NCI-H1092 (cell line): ENCODE measurements at regions not wholly inside any gene's neighbourhood (a gene's known extent, or its start where the extent isn't known, plus 50 kb on each side); places are given as distances from the start of the nearest gene placed in this dataset.
"Not testable (repeated sequence)": the region's sequence is repeated elsewhere in the genome, so short reads cannot be mapped to it uniquely, and the experiment has no call there.

ENCODE experiments used
- DNase-seq: peaks from one replicate; lab custom pipeline; 2025; lab: John Stamatoyannopoulos, UW

DNA sequence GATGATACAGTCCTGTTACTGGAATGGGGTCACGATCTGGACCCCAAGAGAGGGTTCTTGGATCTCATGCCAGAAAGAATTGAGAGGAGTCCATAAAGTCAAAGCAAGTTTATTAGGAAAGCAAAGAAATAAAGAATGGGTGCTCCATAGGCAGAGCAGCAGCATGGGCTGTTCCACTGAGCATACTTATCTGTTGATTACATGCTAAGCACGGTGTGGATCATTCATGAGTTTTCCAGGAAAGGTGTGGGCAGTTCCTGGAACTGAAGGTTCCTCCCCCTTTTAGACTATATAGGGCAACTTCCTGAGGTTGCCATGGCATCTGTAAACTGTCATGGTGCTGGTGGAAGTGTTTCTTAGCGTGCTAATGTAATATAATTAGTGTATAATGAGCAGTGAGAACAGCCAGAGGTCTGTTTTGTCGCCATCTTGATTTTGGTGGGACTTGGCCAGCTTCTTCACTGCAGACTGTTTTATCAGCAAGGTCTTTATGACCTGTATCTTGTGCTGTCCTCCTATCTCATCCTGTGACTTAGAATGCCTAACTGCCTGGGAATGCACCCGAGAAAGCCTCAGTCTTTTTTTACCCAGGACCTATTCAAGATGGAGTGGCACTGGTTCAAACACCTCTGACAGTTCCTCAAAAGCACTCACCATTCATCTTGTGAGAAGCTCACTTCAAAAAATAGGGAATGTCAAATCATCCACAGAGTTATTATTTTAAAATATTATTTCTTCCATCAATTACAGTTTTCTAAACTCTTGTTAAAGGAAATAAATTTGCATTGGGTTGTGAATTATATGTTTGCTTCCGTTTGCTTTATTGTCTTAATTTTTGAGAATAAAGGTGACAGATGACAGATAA lies 1358.8 kb upstream of the TMEM132C start:
- no peak for DNase-seq

DNA sequence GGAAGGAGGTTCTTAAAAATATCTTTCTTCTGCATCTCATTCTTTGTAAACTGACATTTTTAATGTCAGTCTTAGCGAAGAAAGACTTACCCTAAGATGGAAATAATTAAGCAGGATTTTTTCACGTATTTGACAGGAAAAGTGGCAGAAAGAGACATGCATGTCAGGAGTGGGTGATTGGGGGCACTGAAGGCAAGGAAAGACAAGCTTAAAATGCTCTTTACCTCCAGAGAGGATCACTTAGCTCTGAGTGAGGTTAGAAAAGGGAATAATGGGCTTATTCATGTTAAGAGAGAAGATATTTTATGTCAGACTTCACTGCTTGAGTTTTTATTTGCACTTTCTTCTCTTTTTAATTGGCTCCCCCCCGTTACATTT lies 1358.2 kb upstream of the TMEM132C start:
- no peak for DNase-seq

DNA sequence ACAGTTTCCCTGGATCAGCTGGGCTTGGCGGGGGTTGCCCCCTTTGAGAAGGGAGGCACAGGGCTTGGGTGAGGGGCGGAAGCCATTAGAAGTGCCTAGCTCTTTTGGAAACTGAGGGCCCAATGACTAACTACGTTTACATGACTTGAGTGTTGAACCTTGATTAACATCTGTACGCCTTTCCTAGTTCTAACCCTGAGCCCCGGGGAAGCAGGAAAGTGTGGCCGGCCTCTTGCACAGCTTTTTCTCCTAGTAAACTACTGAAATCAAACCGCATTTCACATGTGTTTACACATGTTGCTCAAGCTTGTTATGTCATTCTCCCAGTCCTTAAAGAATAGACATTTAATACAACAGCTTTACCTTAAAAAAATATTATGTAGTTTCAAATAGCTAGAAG lies 1356.4 kb upstream of the TMEM132C start:
- no peak for DNase-seq

DNA sequence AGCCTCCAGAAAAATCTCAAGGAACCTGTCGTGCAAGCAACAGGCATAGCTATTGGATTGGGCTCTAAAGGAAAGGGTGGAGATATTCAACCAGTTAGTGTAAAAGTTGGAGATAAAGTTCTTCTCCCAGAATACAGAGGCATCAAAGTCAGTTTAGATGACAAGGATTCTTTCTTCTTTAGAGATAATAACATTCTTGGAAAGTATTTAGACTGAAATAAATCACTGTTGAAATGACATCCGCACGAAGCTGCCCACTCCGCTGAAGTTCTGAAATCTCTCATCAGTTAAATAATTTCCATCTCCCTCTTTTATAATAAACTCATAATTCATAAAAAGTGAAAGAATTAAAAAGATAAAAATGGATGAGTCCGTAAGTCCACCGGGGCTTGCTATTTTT lies 1354.9 kb upstream of the TMEM132C start:
- DNase-seq, result no peak

DNA sequence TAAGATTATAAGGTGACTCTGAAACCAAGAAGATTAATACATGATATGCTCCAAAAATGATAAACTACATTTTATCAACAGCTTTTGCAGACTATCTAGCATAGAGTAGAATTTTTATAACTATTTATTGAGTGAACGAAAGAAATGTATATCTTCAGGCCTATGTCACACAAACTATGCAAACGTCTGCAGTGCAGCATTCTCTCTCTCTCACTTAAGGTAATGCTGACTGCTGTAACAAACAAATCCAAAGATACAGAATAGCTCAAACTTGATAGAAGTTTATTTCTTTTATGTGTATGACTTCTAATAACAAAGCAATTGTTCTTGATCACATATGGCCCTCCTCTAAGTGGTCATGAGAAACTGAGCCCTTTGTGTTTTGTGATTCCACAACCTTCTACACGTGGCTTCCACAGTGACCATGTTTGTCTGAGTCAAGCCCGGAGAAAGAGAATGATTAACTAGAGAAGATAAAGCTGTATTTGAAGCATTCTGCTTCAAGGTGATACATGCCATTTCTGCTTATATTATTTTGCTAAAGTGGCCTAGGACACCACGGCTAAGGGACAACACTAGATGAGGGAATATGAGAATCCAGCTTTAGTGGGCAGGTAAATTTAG lies 1352.7 kb upstream of the TMEM132C start:
- DNase-seq, result no peak

DNA sequence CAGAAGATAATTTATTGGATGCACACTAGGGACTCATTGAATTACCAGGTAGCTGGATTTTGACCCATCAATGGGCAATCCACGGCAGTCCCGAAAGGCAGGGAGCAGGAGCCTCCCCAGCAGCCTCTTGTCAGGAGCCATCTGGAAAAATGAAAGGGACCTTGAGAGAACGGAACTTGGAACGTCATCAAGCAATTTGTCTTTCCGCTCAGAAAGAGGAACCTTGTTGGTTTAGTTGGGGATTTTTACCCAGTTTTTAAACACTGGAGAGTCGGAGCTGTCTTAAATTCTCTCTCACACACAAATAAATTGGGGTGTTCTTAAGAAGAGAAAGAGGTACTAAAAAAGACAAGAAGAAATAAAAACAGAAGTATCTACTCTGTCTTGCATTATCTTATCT lies 1351.7 kb upstream of the TMEM132C start:
- no peak for DNase-seq

DNA sequence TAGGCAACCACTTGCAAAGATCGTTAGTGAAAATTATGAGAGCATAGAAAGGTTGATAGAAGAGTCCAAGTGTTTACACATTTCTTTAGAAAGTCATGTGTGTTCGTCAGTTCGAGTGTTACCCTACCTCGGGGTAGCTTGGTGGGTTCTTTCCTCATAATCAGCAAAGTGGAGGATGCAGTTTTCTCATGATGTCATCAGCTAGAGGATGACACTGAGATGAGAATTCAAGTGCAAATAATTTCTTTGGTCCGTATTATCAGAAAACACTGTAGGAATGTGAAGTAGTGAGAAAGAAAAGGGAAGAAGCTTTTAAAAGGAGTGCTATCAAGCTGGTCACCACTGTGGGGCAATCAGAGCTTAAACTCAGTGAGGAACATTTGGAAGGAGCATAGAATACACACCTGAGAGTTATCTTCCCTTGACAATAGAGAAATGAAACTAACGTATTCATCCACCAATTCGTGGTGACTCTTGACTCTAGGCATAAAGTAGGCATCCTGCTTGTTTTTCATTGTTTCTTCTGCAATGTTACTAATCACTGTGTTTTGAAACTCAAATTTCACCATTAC lies 1340.9 kb upstream of the TMEM132C start:
- no peak for DNase-seq

DNA sequence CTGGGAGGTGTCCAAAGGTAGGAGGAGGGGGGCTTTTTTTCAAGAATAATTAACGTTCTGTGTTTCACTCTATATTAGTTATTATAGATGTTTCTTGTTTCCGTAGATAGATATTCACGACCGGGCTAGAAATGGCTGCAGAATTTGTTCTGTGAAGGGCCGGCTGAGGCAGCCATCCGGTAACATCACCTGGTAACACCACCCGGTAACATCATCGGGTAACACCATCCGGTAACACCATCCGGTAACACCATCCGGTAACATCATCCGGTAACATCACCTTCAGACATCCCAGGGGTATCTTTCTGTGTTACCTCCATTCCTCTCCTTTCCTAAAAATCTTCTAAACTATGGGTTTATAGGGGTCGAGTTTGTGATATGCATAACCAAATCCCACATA lies 1336.7 kb upstream of the TMEM132C start:
- no peak for DNase-seq

DNA sequence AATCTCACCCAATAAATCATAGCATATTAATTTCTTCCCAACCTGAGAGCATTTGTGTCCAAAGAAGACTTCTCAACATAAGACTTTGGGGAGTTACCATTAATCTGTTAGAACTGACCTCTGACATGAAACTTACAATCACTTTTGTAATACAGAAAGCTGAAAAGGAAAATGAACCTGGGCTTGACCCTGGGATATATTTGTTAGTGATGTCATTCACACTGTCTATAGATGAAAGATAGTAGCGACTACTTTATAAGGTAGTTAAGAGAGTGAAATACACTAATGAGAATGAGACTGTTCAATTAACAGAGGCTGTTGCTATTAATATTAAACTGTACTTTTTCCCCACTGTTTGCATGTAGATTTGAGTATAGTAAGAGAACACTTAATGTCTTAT lies 1334.8 kb upstream of the TMEM132C start:
- DNase-seq, result no peak

DNA sequence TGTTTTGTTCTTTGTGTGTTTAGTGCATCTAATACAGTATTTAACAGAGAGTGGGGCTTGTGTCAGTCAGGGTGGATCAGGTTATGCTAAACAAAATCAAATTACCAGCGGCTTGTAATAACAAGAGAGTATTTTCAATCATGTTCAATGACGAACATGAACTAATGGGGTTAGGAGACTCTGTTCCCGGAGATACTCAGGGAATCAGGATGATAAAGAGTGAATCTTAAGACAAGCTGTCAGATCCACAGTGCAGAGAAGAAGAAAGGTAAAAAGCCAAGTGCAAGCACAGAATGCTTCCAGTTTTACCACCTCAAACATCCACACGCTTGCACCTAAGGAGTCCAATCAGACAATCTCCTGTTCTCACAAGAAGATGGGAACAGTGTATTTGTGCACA lies 1331.5 kb upstream of the TMEM132C start:
- DNase-seq, result no peak

DNA sequence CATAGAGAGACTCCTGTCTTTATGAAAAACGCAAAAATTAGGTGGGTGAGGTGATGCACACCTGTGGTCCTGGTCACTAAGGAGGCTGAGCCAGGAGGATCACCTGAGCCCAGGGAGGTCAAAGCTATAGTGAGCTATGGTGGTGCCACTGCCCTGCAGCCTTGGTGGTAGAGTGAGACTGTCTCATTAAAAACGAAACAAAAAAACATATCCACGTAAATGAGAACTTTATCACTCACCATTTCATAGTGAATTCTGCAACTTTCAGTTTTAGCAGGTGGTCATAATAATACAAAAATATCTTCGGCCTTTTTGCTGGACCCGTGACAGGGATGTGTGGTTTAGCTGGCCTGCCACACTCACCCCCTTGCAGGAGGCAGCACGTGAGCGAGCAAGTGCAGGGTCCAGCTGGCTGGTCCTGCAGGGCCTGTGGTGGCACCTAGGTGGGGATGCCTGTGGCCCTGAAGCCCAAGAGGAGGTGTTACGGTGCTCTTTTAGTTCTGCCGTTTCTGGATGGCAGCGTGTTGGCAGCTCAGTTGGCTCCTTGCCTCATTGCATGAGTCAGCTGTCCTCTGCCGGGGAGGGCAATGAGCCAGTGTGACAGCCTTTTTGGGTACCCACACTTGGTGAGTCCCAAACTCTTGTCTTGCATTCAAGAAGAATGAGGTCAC lies 1330.7 kb upstream of the TMEM132C start:
- DNase-seq, result no peak

DNA sequence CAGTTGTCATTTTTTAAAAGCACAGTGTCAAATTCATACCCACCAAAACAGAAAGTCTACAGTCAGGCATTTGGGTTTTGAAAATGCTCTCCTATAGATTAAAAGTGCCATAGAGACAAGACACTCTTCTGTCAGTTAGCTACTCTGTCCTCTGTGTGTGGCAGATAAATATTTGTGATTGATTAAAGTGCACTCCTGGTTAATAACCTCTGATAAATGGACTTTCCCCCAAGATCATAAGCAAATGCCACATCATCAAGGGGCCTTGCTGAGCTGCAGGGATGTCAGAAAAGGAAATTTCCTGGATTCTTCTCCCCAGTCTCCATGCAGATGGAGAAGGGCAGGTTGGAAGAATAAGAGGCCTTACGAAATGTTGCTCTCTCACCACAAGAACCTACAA lies 1329.5 kb upstream of the TMEM132C start:
- no peak for DNase-seq

DNA sequence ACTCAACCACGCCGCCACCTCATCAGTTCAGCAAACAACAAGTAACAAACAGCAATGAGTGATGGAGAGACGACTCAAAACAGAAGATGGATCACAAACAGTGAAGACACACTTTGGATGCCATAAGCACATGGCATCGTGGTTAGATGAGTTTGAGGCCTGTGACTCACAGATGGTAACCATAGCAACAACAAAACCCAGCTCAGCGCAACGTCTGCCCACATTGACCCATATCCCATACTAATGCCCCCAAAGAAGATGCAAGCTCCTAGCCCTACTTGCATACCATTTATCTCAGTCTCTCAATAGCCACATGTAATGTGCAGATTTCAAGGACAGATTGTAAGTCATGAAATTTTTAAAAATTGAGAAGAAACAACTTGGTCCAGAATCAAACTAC lies 1322.3 kb upstream of the TMEM132C start:
- no peak for DNase-seq

DNA sequence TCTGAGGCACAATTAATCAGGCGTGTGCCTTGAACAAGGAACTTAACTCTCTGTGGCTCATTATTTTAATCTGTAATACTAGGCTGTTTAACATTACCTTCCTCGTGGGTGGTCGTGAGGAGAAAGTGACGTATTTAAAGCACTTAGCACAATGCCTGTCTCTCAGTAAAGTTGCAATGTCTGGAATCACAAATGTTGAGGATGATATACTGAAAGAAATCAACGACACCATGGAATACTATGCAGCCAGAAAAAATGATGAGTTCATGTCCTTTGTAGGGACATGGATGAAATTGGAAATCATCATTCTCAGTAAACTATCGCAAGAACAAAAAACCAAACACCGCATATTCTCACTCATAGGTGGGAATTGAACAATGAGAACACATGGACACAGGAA lies 1320.0 kb upstream of the TMEM132C start:
- DNase-seq, result not testable (repeated sequence)

DNA sequence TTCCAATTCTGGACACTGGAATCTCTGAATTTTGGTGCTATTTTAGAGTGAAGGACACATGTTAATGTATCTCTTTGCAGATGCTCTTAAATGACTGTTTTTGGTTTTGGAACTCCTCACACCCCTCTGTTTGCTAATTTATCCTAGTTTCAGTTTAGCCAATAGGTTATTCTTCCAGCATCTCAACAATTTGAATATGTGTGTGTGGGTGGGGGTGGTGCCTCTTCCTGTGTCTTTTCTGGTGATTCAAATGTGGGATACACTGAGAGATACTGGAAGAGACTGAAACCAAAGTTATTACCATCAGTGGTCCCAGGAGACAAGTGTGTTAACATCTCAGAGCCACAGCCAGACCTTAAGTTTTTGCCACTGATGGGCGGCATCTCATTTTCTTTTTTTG lies 1317.4 kb upstream of the TMEM132C start:
- no peak for DNase-seq

DNA sequence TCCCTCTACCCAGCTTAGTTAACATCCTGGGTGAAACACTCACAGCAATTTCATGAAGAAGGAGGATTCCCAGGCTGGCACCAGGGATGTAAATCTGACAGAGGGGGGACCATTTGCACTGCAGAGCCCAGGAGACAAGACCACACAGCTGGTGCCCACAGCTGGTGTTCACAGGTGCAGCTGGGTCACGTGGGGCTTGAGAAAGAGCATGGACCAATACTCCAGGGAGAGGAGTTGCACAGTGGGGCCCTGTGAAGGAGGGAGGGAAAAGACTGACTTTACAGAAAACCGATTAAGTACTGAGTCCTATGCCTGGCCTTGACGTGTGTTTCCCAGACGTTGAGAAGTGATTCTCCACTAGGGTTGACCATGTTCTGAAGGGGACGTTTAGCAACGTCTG lies 1316.7 kb upstream of the TMEM132C start:
- DNase-seq, result no peak

DNA sequence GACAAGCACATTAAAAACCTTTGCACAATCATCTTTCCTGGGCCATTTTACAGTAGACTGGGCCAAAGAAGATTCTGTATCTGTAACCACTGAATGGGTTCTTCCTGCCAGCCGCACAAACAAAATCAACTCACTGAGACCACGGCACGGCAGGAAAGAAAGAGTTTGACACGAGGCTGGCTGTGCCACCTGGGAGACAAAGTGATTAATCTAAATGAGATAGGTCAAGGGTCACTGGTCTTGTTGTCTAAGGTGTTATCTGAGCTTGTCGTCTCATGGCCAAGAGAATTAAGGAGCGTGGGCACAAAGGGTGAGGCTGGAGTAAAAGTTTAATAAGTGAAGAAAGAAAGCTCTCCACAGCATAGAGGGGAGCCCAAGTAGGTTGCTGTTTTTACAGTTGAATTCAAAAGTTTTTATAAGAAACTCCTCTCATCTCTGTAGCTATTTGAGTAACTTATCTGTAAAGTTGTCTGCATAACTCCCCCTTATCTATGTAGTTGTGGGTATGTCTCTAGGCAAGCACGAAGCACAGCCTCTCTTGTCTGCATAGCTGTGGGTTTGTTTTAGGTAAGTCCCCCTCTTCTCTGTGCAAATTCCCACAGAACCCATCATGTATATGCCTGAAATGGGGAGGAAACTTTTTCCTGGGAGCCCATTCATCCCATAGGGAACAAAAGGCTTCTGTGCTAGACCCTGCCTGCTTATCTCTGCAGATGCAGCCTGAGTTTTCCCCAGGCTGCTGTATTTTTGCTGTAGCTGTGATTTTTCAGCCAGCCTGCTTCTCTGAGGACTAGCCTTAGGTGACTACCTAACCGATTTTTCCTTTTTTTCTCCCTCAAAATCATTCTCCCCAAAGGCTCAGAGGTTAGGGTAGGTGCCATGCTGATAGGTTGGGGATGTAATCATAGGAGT lies 1314.6 kb upstream of the TMEM132C start:
- DNase-seq, result no peak

DNA sequence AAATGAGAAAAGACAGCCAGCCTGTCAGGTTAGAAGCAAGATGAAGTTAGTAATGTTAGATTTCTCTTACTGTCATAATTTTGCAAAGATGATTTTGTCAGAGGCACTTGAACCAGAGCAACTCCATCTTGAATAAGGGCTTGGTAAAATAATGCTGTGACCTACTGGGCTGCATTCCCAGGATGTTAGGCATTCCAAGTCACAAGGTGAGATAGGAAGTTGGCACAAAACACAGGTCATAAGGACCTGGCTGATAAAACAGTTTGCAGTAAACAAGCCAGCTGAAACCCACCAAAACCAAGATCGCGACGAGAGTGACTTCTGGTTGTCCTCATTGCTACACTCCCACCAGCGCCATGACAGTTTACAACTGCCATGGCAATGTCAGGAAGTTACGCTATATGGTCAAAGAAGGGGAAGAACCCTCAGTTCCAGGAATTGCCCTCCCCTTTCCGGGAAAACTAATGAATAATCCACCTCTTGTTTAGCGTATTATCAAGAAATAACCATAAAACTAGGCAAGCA lies 1313.5 kb upstream of the TMEM132C start:
- DNase-seq, result no peak

DNA sequence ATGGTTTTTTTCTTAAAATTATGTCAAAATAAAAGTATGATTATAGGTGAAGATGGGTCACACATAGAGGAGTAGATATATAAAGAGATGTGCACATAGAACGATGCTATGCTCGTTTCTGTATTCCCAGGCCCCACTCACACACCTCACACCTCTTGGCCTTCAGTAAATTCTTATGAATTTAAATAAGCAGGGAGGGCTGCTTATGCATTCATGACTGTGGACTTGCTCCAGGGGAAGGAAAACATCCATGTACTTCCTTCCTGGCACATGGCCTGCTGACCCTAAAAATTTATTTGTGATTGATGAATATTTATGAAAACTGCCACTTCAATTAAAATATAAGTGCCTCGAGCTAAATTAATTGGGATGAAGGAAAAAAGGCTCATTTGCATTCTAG lies 1306.7 kb upstream of the TMEM132C start:
- no peak for DNase-seq

DNA sequence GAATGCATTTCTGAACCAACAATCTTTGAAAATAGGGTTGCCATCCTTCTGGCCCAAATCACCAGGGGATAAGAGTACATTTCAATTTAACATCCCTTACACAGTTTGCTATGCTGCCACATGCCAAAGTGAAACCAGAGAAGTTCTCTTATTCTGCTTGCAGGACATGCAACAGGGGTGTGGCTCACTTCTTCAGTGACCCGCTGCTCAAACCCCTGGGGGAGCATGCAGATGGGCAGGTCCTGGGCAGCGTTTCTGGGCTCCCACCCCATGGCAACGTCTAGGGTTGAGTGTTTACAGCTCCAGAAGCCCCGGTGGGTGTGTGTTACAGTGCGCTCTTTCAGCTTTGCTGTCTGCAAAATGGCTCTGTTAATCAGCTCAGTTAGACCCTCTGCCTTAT lies 1306.3 kb upstream of the TMEM132C start:
- no peak for DNase-seq

DNA sequence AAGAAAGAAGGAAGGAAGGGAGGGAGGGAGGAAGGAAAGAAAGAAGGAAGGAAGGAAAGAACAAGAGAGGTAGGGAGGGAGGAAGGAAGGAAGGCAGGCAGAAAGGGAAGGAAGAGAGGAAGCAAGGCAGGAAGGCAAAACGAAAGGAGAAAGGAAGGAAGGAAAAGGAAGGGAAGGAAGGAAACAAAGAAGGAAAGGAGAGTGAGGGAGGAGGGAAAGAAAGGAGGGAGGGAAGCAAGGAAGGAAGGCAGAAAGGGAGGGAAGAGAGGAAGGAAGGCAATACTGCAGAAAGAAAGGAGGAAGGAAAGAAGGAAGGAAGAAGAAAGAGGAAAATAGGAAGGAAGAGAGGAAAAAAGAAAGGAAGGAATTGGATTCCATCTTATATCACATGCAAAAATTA lies 1303.1 kb upstream of the TMEM132C start:
- DNase-seq, result no peak

DNA sequence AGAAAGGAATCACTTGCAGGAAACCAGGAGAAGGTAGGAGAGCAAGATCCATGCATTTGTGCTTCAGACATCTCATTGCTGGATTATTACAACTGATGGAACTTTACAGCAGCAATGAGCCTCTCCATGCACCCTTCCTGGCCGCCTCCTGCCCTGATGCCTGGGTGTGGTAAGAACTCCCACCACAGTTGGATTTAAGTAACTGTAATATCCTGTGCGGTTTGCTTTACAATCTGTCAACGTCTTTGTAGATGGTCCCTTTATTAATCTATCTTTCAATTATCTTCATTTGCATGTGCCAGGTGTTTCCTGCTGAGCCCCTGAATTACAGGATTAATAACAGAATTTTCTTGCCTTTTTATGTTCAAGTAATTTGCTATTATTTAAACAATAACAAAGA lies 1300.5 kb upstream of the TMEM132C start:
- DNase-seq, result no peak
